HCT116 (cell line): ENCODE measurements at regions not wholly inside any gene's neighbourhood (a gene's known extent, or its start where the extent isn't known, plus 50 kb on each side); places are given as distances from the start of the nearest gene placed in this dataset.

Experiments used
- ATAC-seq: fragments of 200-7000 bp; cut with Tn5 transposase; 2 replicates; pipeline ENCODE4 v1.9.1; 2020; ENCODE audit warnings: mild to moderate bottlenecking, moderate library complexity
- BruUV-seq: library from RNA; stranded (reverse); fragments of 400-500 nt; replicated peaks from 2 replicates; lab custom pipeline; 2021; lab: Mats Ljungman, UMichigan
- CTCF ChIA-PET: fragments of 300-600 bp; sonication (Branson Sonifier 250); formaldehyde crosslinking; loops from one replicate; lab custom pipeline; 2021; ENCODE audit warnings: antibody characterized with exemption; lab: Charles Lee
- POLR2A ChIA-PET: fragments of 300-600, 350-600 bp; sonication (Branson Sonifier 250); formaldehyde crosslinking; loops from one replicate; lab custom pipeline; 2021; ENCODE audit warnings: antibody characterized with exemption; lab: Charles Lee
- RAD21 ChIA-PET, 2 experiments: fragments of 300-600 bp; sonication (Branson Sonifier 250); formaldehyde crosslinking; loops; one replicate each; lab custom pipeline; 2023; ENCODE audit warnings: low total read pairs in 2 of 2; ENCODE audit not compliant: uncharacterized antibody in 2 of 2, unreplicated experiment in 2 of 2, low non-redundant PET in 1 of 2; lab: Charles Lee
- DNase-seq: peaks from one replicate; pipeline ENCODE4 v3.0.0-alpha.2; 2010; ENCODE audit warnings: low read depth, low spot score
- H2AFZ ChIP-seq: fragments of 200-600 bp; shearing (Covaris generic), sonication (generic); 2 replicates; pipeline ENCODE4 v1.6.1; 2017; ENCODE audit warnings: low read depth, mixed run types, mixed read lengths, antibody characterized with exemption, low read length; ENCODE audit not compliant: poor library complexity, severe bottlenecking
- H3K27ac ChIP-seq: 2 replicates; pipeline ENCODE4 v1.5.1; 2012; ENCODE audit warnings: low read depth, low read length
- H3K27me3 ChIP-seq: fragments of 200-600 bp; sonication (generic); 2 replicates; pipeline ENCODE4 v1.6.1; 2016; ENCODE audit warnings: mixed run types, low read length, mixed read lengths; ENCODE audit not compliant: insufficient read depth
- H3K36me3 ChIP-seq, 2 experiments: fragments of 200-500 bp in 1 of 2; fragments of 200-600 bp in 1 of 2; sonication (Bioruptor generic) in 1 of 2; sonication (generic) in 1 of 2; 2 replicates each; pipeline versions ENCODE4 v1.5.1 to v1.6.1; 2014 to 2016; ENCODE audit warnings: low read length in 2 of 2, inconsistent platforms in 1 of 2, mixed read lengths in 1 of 2, mixed run types in 1 of 2; ENCODE audit not compliant: insufficient read depth in 2 of 2, control insufficient read depth in 1 of 2
- H3K4me1 ChIP-seq, 2 experiments: fragments of 200-600 bp in 1 of 2; sonication (generic) in 1 of 2; 2 replicates each; pipeline versions ENCODE4 v1.5.1 to v1.6.1; 2012 to 2017; ENCODE audit warnings: low read length in 2 of 2, inconsistent platforms in 1 of 2, mild to moderate bottlenecking in 1 of 2, mixed read lengths in 1 of 2, mixed run types in 1 of 2, moderate library complexity in 1 of 2; ENCODE audit not compliant: insufficient read depth in 2 of 2, control insufficient read depth in 1 of 2
- H3K4me2 ChIP-seq: fragments of 200-600 bp; sonication (generic); 2 replicates; pipeline ENCODE4 v1.6.1; 2017; ENCODE audit warnings: mixed run types, low read length, mixed read lengths
- H3K4me3 ChIP-seq, 2 experiments: fragments of 200-600 bp in 1 of 2; sonication (generic) in 1 of 2; replicated peaks in 1 of 2; 2 replicates each; pipeline ENCODE4 v1.5.1; 2011 to 2016; ENCODE audit warnings: low read length in 2 of 2, control low read depth in 1 of 2, low read depth in 1 of 2, mild to moderate bottlenecking in 1 of 2, mixed read lengths in 1 of 2, mixed run types in 1 of 2
- H3K79me2 ChIP-seq: fragments of 200-600 bp; sonication (generic); 2 replicates; pipeline ENCODE4 v1.6.1; 2017; ENCODE audit warnings: mild to moderate bottlenecking, mixed run types, low read length, moderate library complexity, mixed read lengths; ENCODE audit not compliant: insufficient read depth
- H3K9ac ChIP-seq: fragments of 200-600 bp; sonication (generic); 2 replicates; pipeline ENCODE4 v1.6.1; 2016; ENCODE audit warnings: low read length, mixed read lengths
- H3K9me2 ChIP-seq: fragments of 200-600 bp; sonication (generic), shearing (Covaris generic); 2 replicates; pipeline ENCODE4 v1.6.1; 2017; ENCODE audit warnings: mixed run types, mild to moderate bottlenecking, moderate library complexity; ENCODE audit not compliant: insufficient read depth
- H3K9me3 ChIP-seq, 2 experiments: fragments of 200-500 bp in 1 of 2; fragments of 200-600 bp in 1 of 2; sonication (Bioruptor generic) in 1 of 2; sonication (generic) in 1 of 2; 2 replicates each; pipeline ENCODE4 v1.6.1; 2014 to 2017; ENCODE audit warnings: low read length in 2 of 2, mixed read lengths in 2 of 2, inconsistent platforms in 1 of 2, low read depth in 1 of 2, mild to moderate bottlenecking in 1 of 2, mixed run types in 1 of 2, moderate library complexity in 1 of 2; ENCODE audit not compliant: control insufficient read depth in 1 of 2, insufficient read depth in 1 of 2
- H4K20me1 ChIP-seq: fragments of 200-600 bp; sonication (generic), shearing (Covaris generic); 2 replicates; pipeline ENCODE4 v1.6.1; 2017; ENCODE audit warnings: mixed run types, mild to moderate bottlenecking, moderate library complexity; ENCODE audit not compliant: insufficient read depth
- CEBPB ChIP-seq: IDR thresholded peaks from 2 replicates; pipeline ENCODE4 v1.6.1; 2012; ENCODE audit warnings: low read depth
- EGR1 ChIP-seq: IDR thresholded peaks from 2 replicates; pipeline ENCODE4 v1.6.1; 2012; ENCODE audit warnings: low read depth
- ELF1 ChIP-seq: IDR thresholded peaks from 2 replicates; pipeline ENCODE4 v1.6.1; 2012; ENCODE audit warnings: low read depth, borderline replicate concordance
- EZH2 ChIP-seq: fragments of 200-600 bp; sonication (generic); IDR thresholded peaks from 2 replicates; pipeline ENCODE4 v1.6.1; 2017; ENCODE audit warnings: antibody characterized with exemption, mixed run types
- EZH2phosphoT487 ChIP-seq: fragments of 200-600 bp; IDR thresholded peaks from 2 replicates; pipeline ENCODE4 v1.6.1; 2018; ENCODE audit warnings: antibody characterized with exemption, borderline replicate concordance
- FOSL1 ChIP-seq: IDR thresholded peaks from 2 replicates; pipeline ENCODE4 v1.6.1; 2012; ENCODE audit warnings: low read depth
- JUND ChIP-seq: IDR thresholded peaks from 2 replicates; pipeline ENCODE4 v1.6.1; 2012
- POLR2A ChIP-seq: IDR thresholded peaks from 2 replicates; pipeline ENCODE4 v1.7.0; 2011; ENCODE audit warnings: borderline replicate concordance; ENCODE audit not compliant: insufficient read depth, insufficient read length; ENCODE audit errors: extremely low read depth
- POLR2AphosphoS5 ChIP-seq: IDR thresholded peaks from 2 replicates; pipeline ENCODE4 v1.6.1; 2011; ENCODE audit warnings: mild to moderate bottlenecking, low read depth, low read length, moderate library complexity
- RAD21 ChIP-seq: IDR thresholded peaks from 2 replicates; pipeline ENCODE4 v1.6.1; 2012; ENCODE audit warnings: low read depth, mild to moderate bottlenecking
- SIN3A ChIP-seq: IDR thresholded peaks from 2 replicates; pipeline ENCODE4 v1.6.1; 2012; ENCODE audit warnings: low read depth
- SRF ChIP-seq: IDR thresholded peaks from 2 replicates; pipeline ENCODE4 v1.6.1; 2012; ENCODE audit warnings: low read depth
- TCF7L2 ChIP-seq: IDR thresholded peaks from 2 replicates; pipeline ENCODE4 v1.7.0; 2011; ENCODE audit warnings: borderline replicate concordance, inconsistent platforms; ENCODE audit not compliant: insufficient read depth, insufficient read length; ENCODE audit errors: extremely low read depth
- YY1 ChIP-seq: IDR thresholded peaks from 2 replicates; pipeline ENCODE4 v1.6.1; 2011; ENCODE audit warnings: low read length, low read depth, moderate library complexity, mild to moderate bottlenecking; ENCODE audit not compliant: insufficient replicate concordance; ENCODE audit errors: extremely low read depth
- ZFX ChIP-seq: fragments of 450-650 bp; IDR thresholded peaks from 2 replicates; pipeline ENCODE4 v1.6.1; 2017
- intact Hi-C: fragments of 100-400 bp; cut with micrococcal nuclease; formaldehyde crosslinking; loops from 2 replicates; pipeline ENCODE4 v1.10.0; 2022
- TF ChIP-seq, protein P1 (sequence below): IDR thresholded peaks from 2 replicates; pipeline ENCODE4 v1.6.1; 2012

DNA sequence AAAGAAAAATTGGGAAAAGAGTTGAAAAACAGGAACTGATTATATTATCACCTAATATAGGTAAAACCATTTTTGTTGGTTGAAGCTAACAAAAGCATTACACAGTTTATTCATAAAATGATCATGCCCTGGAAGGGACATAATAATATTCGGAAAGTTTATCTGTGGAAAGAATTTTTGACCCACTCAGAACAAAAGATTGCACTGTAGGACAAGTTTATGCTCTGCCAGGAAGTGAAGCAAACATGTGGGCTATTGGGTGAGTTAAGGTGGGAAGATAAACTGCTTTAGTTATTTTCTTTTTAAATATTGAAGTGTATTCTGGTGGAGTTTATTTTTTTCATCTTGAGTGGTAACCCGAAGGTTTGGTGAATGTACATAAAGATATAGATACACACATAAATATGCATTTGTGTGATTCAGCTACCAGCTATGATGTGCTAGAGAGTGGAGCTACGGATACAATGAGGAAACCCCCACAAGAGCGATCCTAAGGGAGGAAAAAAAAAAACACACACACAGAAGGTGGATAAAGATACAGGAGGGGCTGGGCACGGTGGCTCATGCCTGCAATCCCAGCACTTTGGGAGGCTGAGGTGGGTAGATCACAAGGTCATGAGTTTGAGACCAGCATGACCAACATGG, 506.4 kb upstream of the THBS1 start:
- CTCF ChIA-PET, result no interaction called here
- H3K36me3 ChIP-seq, result no peaks in the 10 kb centered on the region
- no peaks in the 10 kb centered on the region for H3K79me2 ChIP-seq
- no peak overlapping the region for H3K4me3 ChIP-seq
- no peaks in the 10 kb centered on the region for H3K4me1 ChIP-seq
- no peaks in the 10 kb centered on the region for H3K9me2 ChIP-seq
- H3K9ac ChIP-seq, result no peak overlapping the region
- no peak overlapping the region for H3K4me2 ChIP-seq
- no peaks in the 10 kb centered on the region for H4K20me1 ChIP-seq
- TF ChIP-seq ZFX (no peak), CEBPB (no peak), EZH2 (no peak), JUND (no peak), FOSL1 (no peak), POLR2AphosphoS5 (no peak), SIN3A (no peak), POLR2A (no peak), ELF1 (no peak), SRF (no peak), EGR1 (no peak), YY1 (no peak), RAD21 (no peak), TCF7L2 (no peak), EZH2phosphoT487 (no peak)
- TF ChIP-seq, protein P1, sequence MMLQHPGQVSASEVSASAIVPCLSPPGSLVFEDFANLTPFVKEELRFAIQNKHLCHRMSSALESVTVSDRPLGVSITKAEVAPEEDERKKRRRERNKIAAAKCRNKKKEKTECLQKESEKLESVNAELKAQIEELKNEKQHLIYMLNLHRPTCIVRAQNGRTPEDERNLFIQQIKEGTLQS, result no peak
- TF ChIP-seq, all 23 proteins: peak for 0
- Histone ChIP-seq H2AFZ (no peak overlapping the region), H3K9me3 (no peaks in the 10 kb centered on the region), H3K27me3 (no peaks in the 10 kb centered on the region), H3K27ac (no peak overlapping the region)
- RAD21 ChIA-PET, result no interaction called here
- intact Hi-C loops, result no loop called here
- DNase-seq (no peak), ATAC-seq (no peak)
- BruUV-seq, result no TSS peak
- POLR2A ChIA-PET, result no interaction called here
